ENCODE measurements at regions not wholly inside any gene's neighbourhood (a gene's known extent, or its start where the extent isn't known, plus 50 kb on each side); places are given as distances from the start of the nearest gene placed in this dataset.

- TF ChIP-seq POLR2A (IDR thresholded peaks at IDR 0.05): no peak
- TF ChIP-seq CTCF (IDR thresholded peaks at IDR 0.05): no peak
Observed at GRCh38 chr2:120577721-120578295, 157.9 kb upstream of the GLI2 start.
